ENCODE measurements at regions not wholly inside any gene's neighbourhood (a gene's known extent, or its start where the extent isn't known, plus 50 kb on each side); places are given as distances from the start of the nearest gene placed in this dataset.

GRCh38 chr11:32173977-32174376, 83.1 kb downstream of the RCN1 start (continued):
- no peak for TF ChIP-seq ATF2 (tag by site-specific recombination; IDR thresholded peaks at IDR 0.05; ENCODE audit: low read depth)
- no peak for TF ChIP-seq ZNF544 (tag by site-specific recombination; IDR thresholded peaks at IDR 0.05)
- no peak for TF ChIP-seq ZNF354C (tag by site-specific recombination; IDR thresholded peaks at IDR 0.05; ENCODE audit: borderline replicate concordance, low read depth)
- no peak for TF ChIP-seq PRDM4 (tag by site-specific recombination; IDR thresholded peaks at IDR 0.05)
- no peak for TF ChIP-seq WT1 (tag by site-specific recombination; IDR thresholded peaks at IDR 0.05)
- no peak; the same call in 1 of the 2 replicates for TF ChIP-seq GLI2 (tag by site-specific recombination; IDR thresholded peaks at IDR 0.05; ENCODE audit: borderline replicate concordance, low read depth)
- peak; percentile 81; the same call in 1 of the 2 replicates for TF ChIP-seq ZNF394 (tag by site-specific recombination; IDR thresholded peaks at IDR 0.05; ENCODE audit: borderline replicate concordance)
- TF ChIP-seq ZBTB49 (tag by site-specific recombination; IDR thresholded peaks at IDR 0.05; ENCODE audit: low read depth): no peak
- no peak for TF ChIP-seq KLF9 (tag by site-specific recombination; IDR thresholded peaks at IDR 0.05; ENCODE audit: low read depth)
- TF ChIP-seq INSM2 (tag by site-specific recombination; IDR thresholded peaks at IDR 0.05): no peak
- TF ChIP-seq ZNF433 (tag by site-specific recombination; IDR thresholded peaks at IDR 0.05; ENCODE audit: low read depth): peak; percentile 76
- peak; percentile 74 for TF ChIP-seq ZNF518A (tag by site-specific recombination; conservative IDR thresholded peaks at IDR 0.05; ENCODE audit: low read depth)
- TF ChIP-seq ZNF560 (tag by site-specific recombination; IDR thresholded peaks at IDR 0.05; ENCODE audit: borderline replicate concordance): no peak
- no peak for TF ChIP-seq PATZ1 (tag by site-specific recombination; IDR thresholded peaks at IDR 0.05)
- no peak for TF ChIP-seq PBX3 (CRISPR knock-in tag; IDR thresholded peaks at IDR 0.05)
- no peak for TF ChIP-seq ZNF600 (tag by site-specific recombination; IDR thresholded peaks at IDR 0.05)
- peak; percentile 61 for TF ChIP-seq ZBTB8A (tag by site-specific recombination; IDR thresholded peaks at IDR 0.05)
- TF ChIP-seq ZNF416 (tag by site-specific recombination; IDR thresholded peaks at IDR 0.05): no peak
- no peak for TF ChIP-seq OSR2 (tag by site-specific recombination; IDR thresholded peaks at IDR 0.05)
- TF ChIP-seq ZNF664 (tag by site-specific recombination; IDR thresholded peaks at IDR 0.05): peak; percentile 20; the same call in 1 of the 2 replicates
- no peak for TF ChIP-seq ZNF350 (tag by site-specific recombination; IDR thresholded peaks at IDR 0.05)
- no peak for TF ChIP-seq ZNF626 (tag by site-specific recombination; IDR thresholded peaks at IDR 0.05)
- TF ChIP-seq ZNF777 (tag by site-specific recombination; IDR thresholded peaks at IDR 0.05; ENCODE audit: borderline replicate concordance): no peak

Measured in HEK293 (cell line).